OCI-LY7 (cell line): ENCODE measurements at regions not wholly inside any gene's neighbourhood (a gene's known extent, or its start where the extent isn't known, plus 50 kb on each side); places are given as distances from the start of the nearest gene placed in this dataset.

Experiments used
- EZH2phosphoT487 ChIP-seq: fragments of 200-600 bp; sonication (generic); IDR thresholded peaks from 2 replicates; pipeline ENCODE4 v1.6.1; 2018; ENCODE audit warnings: low read depth, borderline replicate concordance, mild to moderate bottlenecking, mixed run types, antibody characterized with exemption, low read length, moderate library complexity, mixed read lengths
- TF ChIP-seq, protein P1 (sequence below): fragments of 200-600 bp; sonication (generic); conservative IDR thresholded peaks from 2 replicates; pipeline ENCODE4 v1.5.1; 2014; ENCODE audit warnings: mild to moderate bottlenecking, antibody characterized with exemption, low read length, moderate library complexity, mixed read lengths

DNA sequence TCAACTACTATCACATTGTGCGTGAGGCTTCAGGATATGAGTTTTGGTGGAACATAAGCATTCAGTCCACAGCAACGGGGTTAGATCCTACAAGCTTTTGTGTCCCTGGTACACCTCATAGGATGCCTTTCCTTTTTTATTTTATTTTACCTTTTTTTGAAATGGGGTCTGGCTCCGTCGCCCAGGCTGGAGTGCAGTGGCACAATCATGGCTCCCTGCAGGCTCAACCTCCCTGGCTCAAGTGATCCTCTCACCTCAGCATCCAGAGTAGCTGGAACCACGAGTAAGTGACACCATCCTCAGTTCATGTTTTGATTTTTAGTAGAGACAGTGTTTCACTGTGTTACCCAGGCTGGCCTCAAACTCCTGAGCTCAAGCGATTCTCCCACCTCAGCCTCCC, 86.0 kb upstream of the RAI14 start:
- TF ChIP-seq, protein P1, sequence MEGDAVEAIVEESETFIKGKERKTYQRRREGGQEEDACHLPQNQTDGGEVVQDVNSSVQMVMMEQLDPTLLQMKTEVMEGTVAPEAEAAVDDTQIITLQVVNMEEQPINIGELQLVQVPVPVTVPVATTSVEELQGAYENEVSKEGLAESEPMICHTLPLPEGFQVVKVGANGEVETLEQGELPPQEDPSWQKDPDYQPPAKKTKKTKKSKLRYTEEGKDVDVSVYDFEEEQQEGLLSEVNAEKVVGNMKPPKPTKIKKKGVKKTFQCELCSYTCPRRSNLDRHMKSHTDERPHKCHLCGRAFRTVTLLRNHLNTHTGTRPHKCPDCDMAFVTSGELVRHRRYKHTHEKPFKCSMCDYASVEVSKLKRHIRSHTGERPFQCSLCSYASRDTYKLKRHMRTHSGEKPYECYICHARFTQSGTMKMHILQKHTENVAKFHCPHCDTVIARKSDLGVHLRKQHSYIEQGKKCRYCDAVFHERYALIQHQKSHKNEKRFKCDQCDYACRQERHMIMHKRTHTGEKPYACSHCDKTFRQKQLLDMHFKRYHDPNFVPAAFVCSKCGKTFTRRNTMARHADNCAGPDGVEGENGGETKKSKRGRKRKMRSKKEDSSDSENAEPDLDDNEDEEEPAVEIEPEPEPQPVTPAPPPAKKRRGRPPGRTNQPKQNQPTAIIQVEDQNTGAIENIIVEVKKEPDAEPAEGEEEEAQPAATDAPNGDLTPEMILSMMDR, result no peak
- TF ChIP-seq EZH2phosphoT487, result no peak
